Glutamatergic neuron (in vitro differentiated cells): ENCODE measurements at regions not wholly inside any gene's neighbourhood (a gene's known extent, or its start where the extent isn't known, plus 50 kb on each side); places are given as distances from the start of the nearest gene placed in this dataset.
"Not testable (repeated sequence)": the region's sequence is repeated elsewhere in the genome, so short reads cannot be mapped to it uniquely, and the experiment has no call there.

Experiments
- DNase-seq: peaks from one replicate; pipeline ENCODE4 v3.0.0; 2022
- H3K27ac Mint-ChIP-seq: one replicate; pipeline ENCODE4 v1.8.0; 2020; ENCODE audit warnings: mild to moderate bottlenecking, mixed read lengths, inconsistent platforms; ENCODE audit not compliant: unreplicated experiment
- H3K27me3 Mint-ChIP-seq: one replicate; pipeline ENCODE4 v1.8.0; 2020; ENCODE audit warnings: mild to moderate bottlenecking, moderate library complexity, mixed read lengths, inconsistent platforms; ENCODE audit not compliant: unreplicated experiment
- H3K36me3 Mint-ChIP-seq: one replicate; pipeline ENCODE4 v1.8.0; 2020; ENCODE audit warnings: mild to moderate bottlenecking, mixed read lengths, inconsistent platforms; ENCODE audit not compliant: unreplicated experiment
- H3K4me1 Mint-ChIP-seq: one replicate; pipeline ENCODE4 v1.8.0; 2020; ENCODE audit warnings: mild to moderate bottlenecking, low read depth, mixed read lengths, inconsistent platforms; ENCODE audit not compliant: unreplicated experiment
- H3K4me3 Mint-ChIP-seq: one replicate; pipeline ENCODE4 v1.8.0; 2020; ENCODE audit warnings: mild to moderate bottlenecking, mixed read lengths, inconsistent platforms; ENCODE audit not compliant: unreplicated experiment
- H3K9me3 Mint-ChIP-seq: one replicate; pipeline ENCODE4 v1.8.0; 2020; ENCODE audit warnings: mild to moderate bottlenecking, moderate library complexity, mixed read lengths, inconsistent platforms; ENCODE audit not compliant: unreplicated experiment
- CTCF ChIP-seq: fragments of 200-600 bp; sonication (generic); IDR thresholded peaks from one replicate; pipeline ENCODE4 v1.5.0; 2021; ENCODE audit not compliant: partially characterized antibody, unreplicated experiment

GRCh38 chr4:162767083-162767482, 399.6 kb downstream of the NAF1 start:
- no peak for TF ChIP-seq CTCF
- no peaks in the 10 kb centered on the region for H3K4me1 Mint-ChIP-seq
- DNase-seq, result no peak
- H3K27ac Mint-ChIP-seq, result no peak overlapping the region
- no peaks in the 10 kb centered on the region for H3K9me3 Mint-ChIP-seq
- no peak overlapping the region for H3K4me3 Mint-ChIP-seq
- no peaks in the 10 kb centered on the region for H3K27me3 Mint-ChIP-seq
- H3K36me3 Mint-ChIP-seq, result no peaks in the 10 kb centered on the region

- Mint-ChIP-seq H3K9me3 (no peaks in the 10 kb centered on the region), H3K27me3 (no peaks in the 10 kb centered on the region), H3K4me1 (no peaks in the 10 kb centered on the region), H3K36me3 (no peaks in the 10 kb centered on the region), H3K27ac (no peak overlapping the region), H3K4me3 (no peak overlapping the region)
- DNase-seq, result no peak
- no peak for TF ChIP-seq CTCF
These were observed 404.7 kb downstream of the NAF1 start for GRCh38 chr4:162761965-162762364.

GRCh38 chr4:162740228-162740627, 426.5 kb downstream of the NAF1 start:
- not testable (repeated sequence) for H3K27ac Mint-ChIP-seq, H3K27me3 Mint-ChIP-seq, H3K9me3 Mint-ChIP-seq, DNase-seq, H3K4me1 Mint-ChIP-seq, H3K36me3 Mint-ChIP-seq, H3K4me3 Mint-ChIP-seq

GRCh38 chr4:162739596-162739995, 427.1 kb downstream of the NAF1 start:
- not testable (repeated sequence) for H3K27ac Mint-ChIP-seq, H3K36me3 Mint-ChIP-seq, H3K9me3 Mint-ChIP-seq

GRCh38 chr4:162732876-162733275, 433.8 kb downstream of the NAF1 start:
- H3K36me3 Mint-ChIP-seq, result no peaks in the 10 kb centered on the region
- DNase-seq, result no peak
- TF ChIP-seq CTCF, result no peak
- no peaks in the 10 kb centered on the region for H3K9me3 Mint-ChIP-seq
- peak overlapping the region; percentile 45 for H3K27ac Mint-ChIP-seq
- no peak overlapping the region for H3K4me3 Mint-ChIP-seq
- H3K27me3 Mint-ChIP-seq, result no peaks in the 10 kb centered on the region
- peaks cover 8% of the 10 kb centered on the region for H3K4me1 Mint-ChIP-seq

More at GRCh38 chr4:162739596-162739995, 427.1 kb downstream of the NAF1 start:
- not testable (repeated sequence) for H3K4me3 Mint-ChIP-seq, DNase-seq, H3K27me3 Mint-ChIP-seq, H3K4me1 Mint-ChIP-seq

GRCh38 chr4:162727766-162728165, 438.9 kb downstream of the NAF1 start:
- no peaks in the 10 kb centered on the region for H3K27me3 Mint-ChIP-seq
- H3K36me3 Mint-ChIP-seq, result no peaks in the 10 kb centered on the region
- no peak for TF ChIP-seq CTCF
- H3K9me3 Mint-ChIP-seq, result no peaks in the 10 kb centered on the region
- no peak for DNase-seq
- H3K27ac Mint-ChIP-seq, result no peak overlapping the region
- H3K4me3 Mint-ChIP-seq, result no peak overlapping the region
- peaks cover under 1% of the 10 kb centered on the region for H3K4me1 Mint-ChIP-seq
